ENCODE measurements at regions not wholly inside any gene's neighbourhood (a gene's known extent, or its start where the extent isn't known, plus 50 kb on each side); places are given as distances from the start of the nearest gene placed in this dataset.

DNA sequence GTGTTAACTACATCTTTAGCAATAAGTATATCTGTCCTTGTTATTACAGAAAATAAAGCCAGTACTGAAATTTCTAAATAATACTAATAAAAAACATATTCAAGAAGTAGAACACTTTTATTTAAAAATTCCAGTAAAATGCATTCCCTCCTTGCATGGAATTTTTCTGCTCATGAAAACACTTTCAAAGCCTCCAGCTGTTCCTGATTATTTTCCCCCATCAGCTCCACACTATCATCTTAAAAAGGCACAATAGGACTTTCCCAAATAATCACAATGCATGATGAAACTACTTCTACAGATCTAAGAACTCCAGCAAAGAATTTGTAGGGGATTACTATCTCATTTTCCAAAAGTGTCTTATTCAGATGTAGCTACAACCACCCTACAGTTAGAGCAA is 162.6 kb upstream of the USP25 start:
- TF ChIP-seq, protein P1, sequence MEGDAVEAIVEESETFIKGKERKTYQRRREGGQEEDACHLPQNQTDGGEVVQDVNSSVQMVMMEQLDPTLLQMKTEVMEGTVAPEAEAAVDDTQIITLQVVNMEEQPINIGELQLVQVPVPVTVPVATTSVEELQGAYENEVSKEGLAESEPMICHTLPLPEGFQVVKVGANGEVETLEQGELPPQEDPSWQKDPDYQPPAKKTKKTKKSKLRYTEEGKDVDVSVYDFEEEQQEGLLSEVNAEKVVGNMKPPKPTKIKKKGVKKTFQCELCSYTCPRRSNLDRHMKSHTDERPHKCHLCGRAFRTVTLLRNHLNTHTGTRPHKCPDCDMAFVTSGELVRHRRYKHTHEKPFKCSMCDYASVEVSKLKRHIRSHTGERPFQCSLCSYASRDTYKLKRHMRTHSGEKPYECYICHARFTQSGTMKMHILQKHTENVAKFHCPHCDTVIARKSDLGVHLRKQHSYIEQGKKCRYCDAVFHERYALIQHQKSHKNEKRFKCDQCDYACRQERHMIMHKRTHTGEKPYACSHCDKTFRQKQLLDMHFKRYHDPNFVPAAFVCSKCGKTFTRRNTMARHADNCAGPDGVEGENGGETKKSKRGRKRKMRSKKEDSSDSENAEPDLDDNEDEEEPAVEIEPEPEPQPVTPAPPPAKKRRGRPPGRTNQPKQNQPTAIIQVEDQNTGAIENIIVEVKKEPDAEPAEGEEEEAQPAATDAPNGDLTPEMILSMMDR (IDR thresholded peaks at IDR 0.05; ENCODE audit: borderline replicate concordance, extremely low read depth, low read length, poor library complexity, severe bottlenecking), result no peak
- TF ChIP-seq EZH2 (IDR thresholded peaks at IDR 0.05; ENCODE audit: borderline replicate concordance, low read depth, low read length, severe bottlenecking), result no peak

All from DND-41 (cell line).